GM12872 (cell line): ENCODE measurements at regions not wholly inside any gene's neighbourhood (a gene's known extent, or its start where the extent isn't known, plus 50 kb on each side); places are given as distances from the start of the nearest gene placed in this dataset.

Source experiments
- CTCF ChIP-seq: IDR thresholded peaks from 3 replicates; pipeline ENCODE4 v1.5.1; 2011; ENCODE audit warnings: low read depth, mild to moderate bottlenecking, low read length, moderate library complexity; ENCODE audit not compliant: insufficient read depth

- TF ChIP-seq CTCF: no peak
These were observed 221.5 kb downstream of the PCDH7 start for GRCh38 chr4:30941641-30942040.

GRCh38 chr4:30943356-30943755 is 223.2 kb downstream of the PCDH7 start:
- TF ChIP-seq CTCF: no peak

GRCh38 chr4:30945586-30945985 is 225.4 kb downstream of the PCDH7 start:
- TF ChIP-seq CTCF: no peak

GRCh38 chr4:30946288-30946687 is 226.1 kb downstream of the PCDH7 start:
- TF ChIP-seq CTCF: no peak

GRCh38 chr4:30948653-30949052 is 228.5 kb downstream of the PCDH7 start:
- no peak for TF ChIP-seq CTCF

GRCh38 chr4:30950737-30951136 is 230.6 kb downstream of the PCDH7 start:
- TF ChIP-seq CTCF: no peak

- no peak for TF ChIP-seq CTCF
These were observed 232.5 kb downstream of the PCDH7 start for GRCh38 chr4:30952526-30953219.
